ENCODE measurements at regions not wholly inside any gene's neighbourhood (a gene's known extent, or its start where the extent isn't known, plus 50 kb on each side); places are given as distances from the start of the nearest gene placed in this dataset.

- DNase-seq (ENCODE audit: extremely low read depth, low read depth): no peak
- no peak for TF ChIP-seq CTCF (IDR thresholded peaks at IDR 0.05; ENCODE audit: low read depth, low read length, missing control alignments)
- no peak overlapping the region for H3K4me3 ChIP-seq (replicated peaks; ENCODE audit: low read depth, low read length)
Observed at GRCh38 chr12:46499226-46499625, 126.7 kb upstream of the SLC38A2 start.

- H3K4me3 ChIP-seq (replicated peaks; ENCODE audit: low read depth, low read length): no peak overlapping the region
- DNase-seq (ENCODE audit: extremely low read depth, low read depth): no peak
- TF ChIP-seq CTCF (IDR thresholded peaks at IDR 0.05; ENCODE audit: low read depth, low read length, missing control alignments): no peak
Observed at GRCh38 chr12:46497739-46498138, 125.2 kb upstream of the SLC38A2 start.

GRCh38 chr12:46494424-46494823 lies 121.9 kb upstream of the SLC38A2 start:
- TF ChIP-seq CTCF (IDR thresholded peaks at IDR 0.05; ENCODE audit: low read depth, low read length, missing control alignments): no peak
- H3K4me3 ChIP-seq (replicated peaks; ENCODE audit: low read depth, low read length): no peak overlapping the region
- no peak for DNase-seq (ENCODE audit: extremely low read depth, low read depth)

- TF ChIP-seq CTCF (IDR thresholded peaks at IDR 0.05; ENCODE audit: low read depth, low read length, missing control alignments): no peak
- no peak for DNase-seq (ENCODE audit: extremely low read depth, low read depth)
- no peak overlapping the region for H3K4me3 ChIP-seq (replicated peaks; ENCODE audit: low read depth, low read length)
Observed at GRCh38 chr12:46493834-46494181, 121.2 kb upstream of the SLC38A2 start.

GRCh38 chr12:46493150-46493833 lies 120.7 kb upstream of the SLC38A2 start:
- no peak overlapping the region for H3K4me3 ChIP-seq (replicated peaks; ENCODE audit: low read depth, low read length)
- no peak for TF ChIP-seq CTCF (IDR thresholded peaks at IDR 0.05; ENCODE audit: low read depth, low read length, missing control alignments)
- no peak for DNase-seq (ENCODE audit: extremely low read depth, low read depth)

GRCh38 chr12:46492471-46493085 lies 120.0 kb upstream of the SLC38A2 start:
- peak; percentile 64 for DNase-seq (ENCODE audit: extremely low read depth, low read depth)
- no peak overlapping the region for H3K4me3 ChIP-seq (replicated peaks; ENCODE audit: low read depth, low read length)
- no peak for TF ChIP-seq CTCF (IDR thresholded peaks at IDR 0.05; ENCODE audit: low read depth, low read length, missing control alignments)

Measured in HFF-Myc (cell line).